ENCODE measurements at regions not wholly inside any gene's neighbourhood (a gene's known extent, or its start where the extent isn't known, plus 50 kb on each side); places are given as distances from the start of the nearest gene placed in this dataset.

DNA sequence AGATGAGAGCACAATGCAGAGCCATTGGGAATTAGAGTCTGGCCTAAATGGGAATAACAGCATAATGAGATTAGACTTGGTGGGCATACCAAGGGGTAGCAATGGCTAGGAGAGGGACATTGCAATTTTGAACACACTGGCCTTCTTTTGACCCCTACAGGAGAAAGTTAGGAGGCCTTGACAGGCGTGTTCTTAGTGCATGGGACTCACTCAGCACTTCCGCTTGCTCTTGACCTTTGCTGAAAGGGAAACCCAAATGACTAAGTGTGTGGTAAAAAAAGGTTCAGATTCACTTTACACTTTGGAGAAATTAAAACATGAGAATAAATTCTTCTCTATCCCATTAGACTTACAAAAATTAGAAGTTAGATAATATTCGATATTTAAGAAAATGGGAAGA, 317.4 kb downstream of the DIPK2A start:
- no peaks in the 10 kb centered on the region for H3K36me3 Mint-ChIP-seq (ENCODE audit: insufficient read depth)
- DNase-seq (no peak), ATAC-seq (no peak)
- peaks cover 4% of the 10 kb centered on the region for H3K27me3 Mint-ChIP-seq (ENCODE audit: low read depth)
- peaks cover 11% of the 10 kb centered on the region for H3K9me3 Mint-ChIP-seq
- no peaks in the 10 kb centered on the region for H3K4me1 Mint-ChIP-seq (ENCODE audit: low read depth)
- no peak overlapping the region for H3K4me3 Mint-ChIP-seq

GRCh38 chr3:144294659-144295538, 323.3 kb downstream of the DIPK2A start:
- peak; percentile 46 to 50 for ATAC-seq
- H3K4me1 Mint-ChIP-seq (ENCODE audit: low read depth), result peaks cover 4% of the 10 kb centered on the region
- H3K4me3 Mint-ChIP-seq, result no peak overlapping the region
- peaks cover 2% of the 10 kb centered on the region for H3K27me3 Mint-ChIP-seq (ENCODE audit: low read depth)
- H3K36me3 Mint-ChIP-seq (ENCODE audit: insufficient read depth), result no peaks in the 10 kb centered on the region
- no peak for DNase-seq
- H3K9me3 Mint-ChIP-seq, result peaks cover 7% of the 10 kb centered on the region

DNA sequence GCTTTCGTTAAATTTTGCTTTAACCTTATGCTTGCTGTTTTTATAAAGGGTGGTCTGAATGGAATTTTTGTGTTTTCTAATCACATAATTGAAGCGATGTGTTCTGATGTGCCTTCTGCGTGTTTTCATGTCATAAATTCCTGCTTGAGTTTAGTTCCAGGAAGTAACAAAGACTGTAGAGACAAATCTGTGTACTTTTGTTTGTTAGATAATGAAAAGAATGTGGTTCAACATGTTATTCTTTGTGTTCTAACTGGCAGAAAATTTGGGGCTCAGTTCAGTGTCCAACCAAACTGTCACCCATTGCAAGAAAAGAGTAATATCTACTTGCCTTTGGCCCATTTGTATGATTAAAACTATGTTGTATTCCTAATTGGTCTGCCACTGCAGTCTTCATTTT, 324.0 kb downstream of the DIPK2A start:
- peaks cover 2% of the 10 kb centered on the region for H3K27me3 Mint-ChIP-seq (ENCODE audit: low read depth)
- no peaks in the 10 kb centered on the region for H3K36me3 Mint-ChIP-seq (ENCODE audit: insufficient read depth)
- H3K4me1 Mint-ChIP-seq (ENCODE audit: low read depth), result peaks cover 4% of the 10 kb centered on the region
- no peak overlapping the region for H3K4me3 Mint-ChIP-seq
- ATAC-seq, result no peak
- H3K9me3 Mint-ChIP-seq, result peaks cover 6% of the 10 kb centered on the region
- DNase-seq, result no peak

- no peak for DNase-seq
- H3K9me3 Mint-ChIP-seq, result peaks cover under 1% of the 10 kb centered on the region
- H3K27me3 Mint-ChIP-seq (ENCODE audit: low read depth), result peaks cover 2% of the 10 kb centered on the region
- H3K4me1 Mint-ChIP-seq (ENCODE audit: low read depth), result peaks cover 4% of the 10 kb centered on the region
- no peak for ATAC-seq
- H3K4me3 Mint-ChIP-seq, result no peak overlapping the region
- no peaks in the 10 kb centered on the region for H3K36me3 Mint-ChIP-seq (ENCODE audit: insufficient read depth)
These were observed 325.2 kb downstream of the DIPK2A start for GRCh38 chr3:144296808-144297207.

DNA sequence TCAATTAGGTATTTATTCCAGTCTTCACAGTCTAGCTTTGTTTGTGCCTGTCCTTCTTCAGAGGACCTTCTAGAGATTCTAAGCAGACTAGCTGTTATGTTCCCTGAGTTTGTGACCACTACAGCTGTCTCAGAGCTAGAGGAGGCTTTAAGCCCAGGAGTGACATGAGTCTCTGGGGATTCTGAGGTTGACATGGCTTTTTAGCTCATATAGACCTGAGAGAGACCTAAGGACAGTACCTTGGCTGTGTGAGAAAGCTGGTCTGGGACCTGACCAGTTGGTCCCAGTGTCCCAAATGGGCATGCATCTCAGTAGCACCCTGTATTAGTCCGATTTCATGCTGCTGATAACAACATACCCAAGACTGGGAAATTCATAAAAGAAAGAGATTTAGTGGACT, 330.2 kb downstream of the DIPK2A start:
- peaks cover 2% of the 10 kb centered on the region for H3K27me3 Mint-ChIP-seq (ENCODE audit: low read depth)

DNA sequence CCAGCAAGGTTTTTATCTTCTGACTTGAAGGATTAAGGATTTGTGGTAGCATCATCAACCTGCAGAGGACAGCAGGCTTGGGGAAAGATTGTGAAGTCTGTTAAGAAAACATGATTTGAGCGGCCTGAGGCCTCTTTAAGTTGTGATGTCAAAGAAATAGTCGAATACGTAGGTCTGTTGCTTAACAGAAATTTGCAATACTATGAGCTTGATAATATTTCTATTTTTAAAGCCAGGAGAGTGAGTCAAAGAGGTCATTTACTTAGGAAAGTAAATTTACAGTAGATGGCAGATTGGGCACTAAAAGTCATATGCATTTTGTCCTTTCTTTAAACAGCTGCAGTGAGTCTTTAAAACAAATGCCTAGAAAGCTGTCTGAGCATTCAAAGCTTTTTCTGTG, 336.3 kb downstream of the DIPK2A start:
- no peaks in the 10 kb centered on the region for H3K36me3 Mint-ChIP-seq (ENCODE audit: insufficient read depth)
- no peaks in the 10 kb centered on the region for H3K4me1 Mint-ChIP-seq (ENCODE audit: low read depth)
- DNase-seq (no peak), ATAC-seq (no peak)
- peaks cover 9% of the 10 kb centered on the region for H3K9me3 Mint-ChIP-seq
- no peaks in the 10 kb centered on the region for H3K27me3 Mint-ChIP-seq (ENCODE audit: low read depth)
- H3K4me3 Mint-ChIP-seq, result no peak overlapping the region

More for the DNA sequence above, 330.2 kb downstream of the DIPK2A start:
- ATAC-seq, result no peak
- Mint-ChIP-seq H3K4me1 (ENCODE audit: low read depth) (no peaks in the 10 kb centered on the region), H3K4me3 (no peak overlapping the region), H3K9me3 (peaks cover 9% of the 10 kb centered on the region), H3K36me3 (ENCODE audit: insufficient read depth) (no peaks in the 10 kb centered on the region)
- DNase-seq, result no peak

- DNase-seq (no peak), ATAC-seq (no peak)
- H3K27me3 Mint-ChIP-seq (ENCODE audit: low read depth), result no peaks in the 10 kb centered on the region
- no peak overlapping the region for H3K4me3 Mint-ChIP-seq
- H3K9me3 Mint-ChIP-seq, result peaks cover 9% of the 10 kb centered on the region
- no peaks in the 10 kb centered on the region for H3K4me1 Mint-ChIP-seq (ENCODE audit: low read depth)
- no peaks in the 10 kb centered on the region for H3K36me3 Mint-ChIP-seq (ENCODE audit: insufficient read depth)
These were observed 336.8 kb downstream of the DIPK2A start for GRCh38 chr3:144308396-144308795.

DNA sequence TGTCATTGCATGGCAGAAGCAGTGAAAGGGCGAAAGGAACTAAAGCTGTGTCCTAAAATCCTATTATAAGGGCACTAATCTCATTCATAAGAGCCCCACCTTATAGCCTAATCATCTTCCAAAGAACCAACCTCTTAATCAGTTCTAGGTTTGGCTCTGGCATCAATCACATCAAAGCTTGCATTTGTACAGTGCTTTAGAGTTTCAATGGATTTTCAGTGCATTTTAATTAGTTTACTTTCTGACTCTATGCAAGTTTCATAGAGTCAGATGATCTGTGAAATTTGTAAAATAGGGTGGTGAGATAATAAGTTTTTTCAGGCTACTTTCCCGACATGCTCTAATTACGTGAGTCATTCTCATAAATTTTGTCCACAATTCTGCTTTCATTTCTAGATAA, 341.1 kb downstream of the DIPK2A start:
- no peak overlapping the region for H3K4me3 Mint-ChIP-seq
- H3K4me1 Mint-ChIP-seq (ENCODE audit: low read depth), result no peaks in the 10 kb centered on the region
- DNase-seq (no peak), ATAC-seq (no peak)
- H3K27me3 Mint-ChIP-seq (ENCODE audit: low read depth), result peaks cover 3% of the 10 kb centered on the region
- no peaks in the 10 kb centered on the region for H3K9me3 Mint-ChIP-seq
- H3K36me3 Mint-ChIP-seq (ENCODE audit: insufficient read depth), result no peaks in the 10 kb centered on the region

DNA sequence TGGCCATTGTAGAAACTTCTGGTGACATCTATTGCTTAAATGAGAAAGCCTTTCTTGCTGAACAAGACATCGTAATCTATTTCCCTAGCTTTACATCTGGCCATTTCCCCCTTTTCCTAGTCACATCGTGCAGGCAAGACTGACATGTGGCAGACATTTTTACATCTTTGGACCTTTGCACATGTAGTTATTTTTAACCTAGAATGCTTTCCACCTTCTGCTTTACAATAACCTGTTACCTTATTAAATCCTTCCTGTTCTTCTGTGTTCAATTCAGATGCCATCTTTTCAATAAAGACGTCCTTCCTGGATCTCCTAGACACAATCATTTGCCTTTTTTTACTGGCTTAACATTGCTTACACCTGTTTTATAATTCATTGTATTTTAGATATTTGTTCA, 343.3 kb downstream of the DIPK2A start:
- DNase-seq (no peak), ATAC-seq (no peak)
- H3K4me1 Mint-ChIP-seq (ENCODE audit: low read depth), result no peaks in the 10 kb centered on the region
- no peaks in the 10 kb centered on the region for H3K9me3 Mint-ChIP-seq
- peaks cover 9% of the 10 kb centered on the region for H3K27me3 Mint-ChIP-seq (ENCODE audit: low read depth)
- H3K4me3 Mint-ChIP-seq, result no peak overlapping the region
- no peaks in the 10 kb centered on the region for H3K36me3 Mint-ChIP-seq (ENCODE audit: insufficient read depth)

DNA sequence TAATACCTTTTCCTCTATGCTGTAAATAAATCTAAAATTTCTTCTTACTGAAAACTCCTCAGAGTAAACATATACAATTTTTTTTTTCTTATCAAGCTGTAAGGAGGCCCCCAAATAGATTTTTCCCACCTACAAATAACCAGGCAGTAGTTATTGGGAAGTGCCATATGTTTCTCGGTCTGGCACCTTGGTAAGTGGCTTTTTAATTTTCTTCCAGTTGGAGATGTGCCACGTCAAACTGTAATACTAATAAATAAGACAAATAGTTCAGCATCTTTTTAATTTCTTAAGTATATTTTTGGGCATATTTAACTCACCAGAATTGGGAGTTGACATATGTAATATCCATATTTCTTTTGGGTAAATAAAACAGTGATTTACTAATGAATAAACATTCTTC, 346.3 kb downstream of the DIPK2A start:
- DNase-seq, result no peak
- Mint-ChIP-seq H3K36me3 (ENCODE audit: insufficient read depth) (no peaks in the 10 kb centered on the region), H3K4me3 (no peak overlapping the region), H3K4me1 (ENCODE audit: low read depth) (no peaks in the 10 kb centered on the region), H3K9me3 (no peaks in the 10 kb centered on the region), H3K27me3 (ENCODE audit: low read depth) (peaks cover 10% of the 10 kb centered on the region)
- ATAC-seq, result no peak

DNA sequence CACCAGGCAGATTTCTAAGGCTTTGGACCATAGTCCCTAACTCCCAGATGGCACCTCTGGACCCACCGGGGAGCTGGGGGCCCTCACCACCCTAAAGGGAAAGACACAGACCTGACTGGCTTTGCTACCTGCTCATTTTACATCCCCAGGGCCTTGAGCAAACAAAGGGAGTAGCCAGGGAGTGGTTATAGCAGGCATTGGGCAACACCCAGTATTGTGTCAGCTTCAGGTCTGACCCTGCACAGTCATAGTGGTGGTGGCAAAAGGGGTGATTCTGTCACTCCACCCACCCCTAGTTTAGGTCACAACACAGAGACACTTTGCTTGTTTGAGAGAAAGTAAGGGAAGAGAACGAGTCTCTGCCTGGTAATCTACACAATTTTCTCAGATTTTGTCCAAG, 352.5 kb downstream of the DIPK2A start:
- no peak for ATAC-seq
- DNase-seq, result no peak
- Mint-ChIP-seq H3K4me1 (ENCODE audit: low read depth) (no peaks in the 10 kb centered on the region), H3K36me3 (ENCODE audit: insufficient read depth) (no peaks in the 10 kb centered on the region), H3K9me3 (peaks cover 16% of the 10 kb centered on the region), H3K4me3 (no peak overlapping the region), H3K27me3 (ENCODE audit: low read depth) (peaks cover 5% of the 10 kb centered on the region)

DNA sequence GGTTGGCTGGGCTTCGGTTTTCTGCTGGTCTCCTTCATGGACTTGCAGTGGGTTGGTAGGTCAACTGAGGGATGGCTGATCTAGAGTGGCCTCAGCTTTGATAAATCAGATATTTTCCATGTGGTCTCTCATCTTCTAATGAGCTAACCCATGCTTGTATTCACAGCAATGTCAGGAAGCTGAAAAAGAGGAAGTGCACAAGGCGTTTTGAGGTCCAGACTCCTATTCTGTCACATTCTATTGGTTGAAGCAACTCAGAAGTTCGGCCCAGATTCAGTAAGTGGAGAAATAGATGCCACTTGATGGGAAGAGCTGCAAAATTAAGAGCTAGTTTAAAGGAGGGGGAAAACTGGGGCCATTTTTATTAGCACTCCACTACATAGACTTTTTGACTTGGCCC, 361.2 kb downstream of the DIPK2A start:
- H3K9me3 Mint-ChIP-seq, result peaks cover 3% of the 10 kb centered on the region
- H3K36me3 Mint-ChIP-seq (ENCODE audit: insufficient read depth), result no peaks in the 10 kb centered on the region
- DNase-seq (no peak), ATAC-seq (no peak)
- no peaks in the 10 kb centered on the region for H3K27me3 Mint-ChIP-seq (ENCODE audit: low read depth)
- no peak overlapping the region for H3K4me3 Mint-ChIP-seq
- H3K4me1 Mint-ChIP-seq (ENCODE audit: low read depth), result no peaks in the 10 kb centered on the region

- Mint-ChIP-seq H3K4me3 (no peak overlapping the region), H3K27me3 (ENCODE audit: low read depth) (peaks cover 10% of the 10 kb centered on the region), H3K36me3 (ENCODE audit: insufficient read depth) (no peaks in the 10 kb centered on the region), H3K4me1 (ENCODE audit: low read depth) (peaks cover 3% of the 10 kb centered on the region), H3K9me3 (no peaks in the 10 kb centered on the region)
- DNase-seq (no peak), ATAC-seq (no peak)
These were observed 369.8 kb downstream of the DIPK2A start for GRCh38 chr3:144341471-144341870.

- ATAC-seq (no peak), DNase-seq (no peak)
- H3K4me3 Mint-ChIP-seq, result no peak overlapping the region
- peaks cover 3% of the 10 kb centered on the region for H3K4me1 Mint-ChIP-seq (ENCODE audit: low read depth)
- H3K9me3 Mint-ChIP-seq, result no peaks in the 10 kb centered on the region
- peaks cover 10% of the 10 kb centered on the region for H3K27me3 Mint-ChIP-seq (ENCODE audit: low read depth)
- H3K36me3 Mint-ChIP-seq (ENCODE audit: insufficient read depth), result no peaks in the 10 kb centered on the region
These were observed 371.7 kb downstream of the DIPK2A start for GRCh38 chr3:144343343-144343742.

DNA sequence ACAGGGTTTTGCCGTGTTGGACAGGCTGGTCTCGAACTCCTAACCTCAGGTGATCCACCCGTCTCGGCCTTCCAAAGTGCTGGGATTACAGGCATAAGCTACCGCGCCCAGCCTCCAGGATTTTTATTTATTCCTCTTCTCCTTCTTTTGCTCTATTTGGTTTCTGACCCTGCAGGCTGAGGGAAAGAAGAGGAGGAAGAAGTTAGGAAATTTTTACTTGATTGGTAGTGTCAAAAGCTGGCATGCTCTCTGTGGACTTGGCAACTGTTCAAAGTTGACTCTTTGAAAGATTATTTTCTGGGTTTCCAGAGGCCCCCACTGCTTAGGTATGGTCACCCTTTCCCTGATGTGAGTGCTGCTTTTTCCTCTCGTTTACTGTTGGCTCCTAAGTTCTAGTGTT, 372.2 kb downstream of the DIPK2A start:
- no peaks in the 10 kb centered on the region for H3K36me3 Mint-ChIP-seq (ENCODE audit: insufficient read depth)

More for the DNA sequence above, 372.2 kb downstream of the DIPK2A start:
- ATAC-seq (no peak), DNase-seq (no peak)
- peaks cover 10% of the 10 kb centered on the region for H3K27me3 Mint-ChIP-seq (ENCODE audit: low read depth)
- no peak overlapping the region for H3K4me3 Mint-ChIP-seq
- peaks cover 3% of the 10 kb centered on the region for H3K4me1 Mint-ChIP-seq (ENCODE audit: low read depth)
- no peaks in the 10 kb centered on the region for H3K9me3 Mint-ChIP-seq

Data from activated T-cell treated with anti-CD3 and anti-CD28 coated beads, Interleukin-2, amount 50 U/mL, for 4 hours (primary cell).